SK-N-SH (cell line): ENCODE measurements at regions not wholly inside any gene's neighbourhood (a gene's known extent, or its start where the extent isn't known, plus 50 kb on each side); places are given as distances from the start of the nearest gene placed in this dataset.
A peak's percentile ranks its signal among the peaks of the same experiment; 100 is the strongest.

Experiments used
- CTCF ChIA-PET: fragments of 300-600, 350-600 bp; formaldehyde crosslinking; extraction: SDS; loops from one replicate; lab custom pipeline; 2021; lab: Yijun Ruan, JAX
- POLR2A ChIA-PET: fragments of 350-600 bp; sonication (Branson Sonifier 250); formaldehyde crosslinking; extraction: SDS; loops from one replicate; lab custom pipeline; 2020; ENCODE audit warnings: antibody characterized with exemption, inconsistent platforms; lab: Yijun Ruan, JAX
- DNase-seq: peaks from one replicate; pipeline ENCODE4 v3.0.0; 2012
- H2AFZ ChIP-seq: fragments of 200-600 bp; sonication (generic); 2 replicates; pipeline ENCODE4 v1.8.1; 2016; ENCODE audit warnings: antibody characterized with exemption, mild to moderate bottlenecking, low read depth
- H3F3A ChIP-seq: fragments of 200-600 bp; sonication (generic); replicated peaks from 2 replicates; pipeline ENCODE3; 2016; ENCODE audit warnings: antibody characterized with exemption, mild to moderate bottlenecking; ENCODE audit not compliant: insufficient read depth
- H3K27ac ChIP-seq, 2 experiments: fragments of 200-500 bp in 1 of 2; fragments of 200-600 bp in 1 of 2; sonication (Bioruptor generic) in 1 of 2; sonication (generic), shearing (Covaris generic) in 1 of 2; 2 replicates each; pipeline versions ENCODE4 v1.5.1 to v1.6.1; 2014 to 2016; ENCODE audit warnings: low read depth in 2 of 2, inconsistent platforms in 1 of 2, low read length in 1 of 2, mild to moderate bottlenecking in 1 of 2, mixed read lengths in 1 of 2
- H3K27me3 ChIP-seq: fragments of 200-600 bp; sonication (generic), shearing (Covaris generic); 2 replicates; pipeline ENCODE4 v1.6.1; 2016; ENCODE audit warnings: mixed run types; ENCODE audit not compliant: insufficient read depth
- H3K36me3 ChIP-seq, 2 experiments: fragments of 200-500 bp in 1 of 2; fragments of 200-600 bp in 1 of 2; sonication (Bioruptor generic) in 1 of 2; sonication (generic) in 1 of 2; replicated peaks in 1 of 2; 2 replicates each; pipeline versions ENCODE3 to v1.5.1; 2014 to 2016; ENCODE audit warnings: low read length in 1 of 2, mild to moderate bottlenecking in 1 of 2; ENCODE audit not compliant: insufficient read depth in 2 of 2, control insufficient read depth in 1 of 2
- H3K4me1 ChIP-seq, 2 experiments: fragments of 200-500 bp in 1 of 2; fragments of 200-600 bp in 1 of 2; sonication (Bioruptor generic) in 1 of 2; sonication (generic), shearing (Covaris generic) in 1 of 2; 2 replicates each; pipeline versions ENCODE4 v1.5.1 to v1.6.1; 2014 to 2016; ENCODE audit warnings: low read depth in 1 of 2, low read length in 1 of 2, mixed run types in 1 of 2; ENCODE audit not compliant: insufficient read depth in 2 of 2, control insufficient read depth in 1 of 2
- H3K4me2 ChIP-seq: fragments of 200-600 bp; sonication (generic), shearing (Covaris generic); 2 replicates; pipeline ENCODE4 v1.6.1; 2017; ENCODE audit warnings: mixed run types
- H3K4me3 ChIP-seq, 2 experiments: fragments of 200-500 bp in 1 of 2; fragments of 200-600 bp in 1 of 2; sonication (Bioruptor generic) in 1 of 2; sonication (generic), shearing (Covaris generic) in 1 of 2; 2 replicates each; pipeline versions ENCODE4 v1.5.1 to v1.8.1; 2014 to 2016; ENCODE audit warnings: low read depth in 2 of 2, inconsistent platforms in 1 of 2, low read length in 1 of 2, mild to moderate bottlenecking in 1 of 2, mixed read lengths in 1 of 2, moderate library complexity in 1 of 2
- H3K79me2 ChIP-seq: fragments of 200-600 bp; sonication (generic); 2 replicates; pipeline ENCODE4 v1.8.1; 2017; ENCODE audit warnings: mild to moderate bottlenecking; ENCODE audit not compliant: insufficient read depth
- H3K9ac ChIP-seq: fragments of 200-600 bp; sonication (generic); 2 replicates; pipeline ENCODE4 v1.6.1; 2017; ENCODE audit warnings: mixed run types
- H3K9me2 ChIP-seq: fragments of 200-600 bp; sonication (generic); 2 replicates; pipeline ENCODE4 v1.6.1; 2017; ENCODE audit warnings: mixed run types
- H3K9me3 ChIP-seq: fragments of 200-600 bp; sonication (generic); 2 replicates; pipeline ENCODE4 v1.6.1; 2017; ENCODE audit warnings: mixed run types, mild to moderate bottlenecking, moderate library complexity
- H4K20me1 ChIP-seq: fragments of 200-600 bp; sonication (generic); 2 replicates; pipeline ENCODE4 v1.6.1; 2017; ENCODE audit warnings: mild to moderate bottlenecking, mixed run types; ENCODE audit not compliant: insufficient read depth
- EP300 ChIP-seq, 2 experiments: IDR thresholded peaks; 2 replicates each; pipeline versions ENCODE4 v1.4.0 to v1.6.1; 2012; ENCODE audit warnings: borderline replicate concordance in 1 of 2, low read depth in 1 of 2, low read length in 1 of 2
- EZH2phosphoT487 ChIP-seq: fragments of 200-600 bp; sonication (generic); IDR thresholded peaks from 2 replicates; pipeline ENCODE4 v1.6.1; 2017; ENCODE audit warnings: low read depth, mixed run types, mild to moderate bottlenecking, antibody characterized with exemption, moderate library complexity, borderline replicate concordance
- FOXJ3 ChIP-seq: sonication (generic); formaldehyde crosslinking; IDR thresholded peaks from 2 replicates; pipeline ENCODE4 v1.5.1; 2020; ENCODE audit warnings: mild to moderate bottlenecking, missing genetic modification reagents
- FOXM1 ChIP-seq: IDR thresholded peaks from 2 replicates; pipeline ENCODE4 v1.4.0; 2012; ENCODE audit warnings: low read depth, mild to moderate bottlenecking
- GABPA ChIP-seq: IDR thresholded peaks from 2 replicates; pipeline ENCODE4 v1.4.0; 2012; ENCODE audit warnings: low read depth, mild to moderate bottlenecking
- GATA2 ChIP-seq: sonication (generic); formaldehyde crosslinking; IDR thresholded peaks from 2 replicates; pipeline ENCODE4 v1.5.0; 2020; ENCODE audit warnings: mild to moderate bottlenecking, missing genetic modification reagents
- JUND ChIP-seq: IDR thresholded peaks from 2 replicates; pipeline ENCODE4 v1.4.0; 2012
- MAX ChIP-seq: IDR thresholded peaks from 2 replicates; pipeline ENCODE4 v1.4.0; 2012; ENCODE audit warnings: low read depth
- MEF2A ChIP-seq: IDR thresholded peaks from 2 replicates; pipeline ENCODE4 v1.4.0; 2012; ENCODE audit warnings: low read depth, borderline replicate concordance
- MXI1 ChIP-seq: IDR thresholded peaks from 2 replicates; pipeline ENCODE4 v1.6.1; 2012; ENCODE audit warnings: mild to moderate bottlenecking, low read depth, low read length, improper control_type of control experiment
- NFIC ChIP-seq: IDR thresholded peaks from 2 replicates; pipeline ENCODE4 v1.4.0; 2012; ENCODE audit warnings: borderline replicate concordance
- PBX3 ChIP-seq: IDR thresholded peaks from 2 replicates; pipeline ENCODE4; 2012
- RAD21 ChIP-seq: IDR thresholded peaks from 2 replicates; pipeline ENCODE4 v1.6.1; 2012; ENCODE audit warnings: mild to moderate bottlenecking, low read length
- RCOR1 ChIP-seq: fragments of 150-350 bp; IDR thresholded peaks from 2 replicates; pipeline ENCODE4 v1.6.1; 2017; ENCODE audit warnings: antibody characterized with exemption, low read length
- RFX5 ChIP-seq: IDR thresholded peaks from 2 replicates; pipeline ENCODE4 v1.6.1; 2012; ENCODE audit warnings: mild to moderate bottlenecking, improper control_type of control experiment, low read length
- RXRA ChIP-seq: IDR thresholded peaks from 2 replicates; pipeline ENCODE4 v1.4.0; 2012; ENCODE audit warnings: low read depth, mild to moderate bottlenecking, borderline replicate concordance
- SIN3A ChIP-seq: IDR thresholded peaks from 2 replicates; pipeline ENCODE4 v1.6.1; 2012; ENCODE audit warnings: low read depth, mild to moderate bottlenecking, low read length, moderate library complexity, borderline replicate concordance
- TAF1 ChIP-seq: IDR thresholded peaks from 2 replicates; pipeline ENCODE4 v1.6.1; 2012; ENCODE audit warnings: low read depth, mild to moderate bottlenecking, low read length, moderate library complexity, borderline replicate concordance
- TCF12 ChIP-seq: IDR thresholded peaks from 2 replicates; pipeline ENCODE4 v1.4.0; 2012
- TEAD4 ChIP-seq: IDR thresholded peaks from 2 replicates; pipeline ENCODE4 v1.4.0; 2012; ENCODE audit warnings: mild to moderate bottlenecking, borderline replicate concordance; ENCODE audit not compliant: insufficient read depth
- USF1 ChIP-seq: IDR thresholded peaks from 2 replicates; pipeline ENCODE4 v1.4.0; 2012; ENCODE audit warnings: low read depth, borderline replicate concordance
- ZBTB33 ChIP-seq: IDR thresholded peaks from 2 replicates; pipeline ENCODE4 v1.4.0; 2012; ENCODE audit warnings: low read depth, borderline replicate concordance
- WGBS: methylation state at CpG from one replicate; pipeline ENCODE4 v1.1.6; 2017; ENCODE audit warnings: low lambda C conversion rate; 5-methylcytosine and 5-hydroxymethylcytosine counted together
- TF ChIP-seq, protein P1 (sequence below): fragments of 200-600 bp; sonication (generic); IDR thresholded peaks from 2 replicates; pipeline ENCODE4 v1.6.1; 2017; ENCODE audit warnings: antibody characterized with exemption, mild to moderate bottlenecking, moderate library complexity
- TF ChIP-seq, protein P2 (sequence below): fragments of 150-350 bp; IDR thresholded peaks from 2 replicates; pipeline ENCODE4 v1.6.1; 2017; ENCODE audit warnings: antibody characterized with exemption, low read length, low read depth, borderline replicate concordance

GRCh38 chr7:136640977-136641376, 227.5 kb upstream of the CHRM2 start:
- H3K9ac ChIP-seq: no peak overlapping the region
- H3K27me3 ChIP-seq: no peaks in the 10 kb centered on the region
- peak overlapping the region in 1 of 2 experiments; percentile 24; a peak in 2 of 4 replicates for H3K27ac ChIP-seq
- H3F3A ChIP-seq: no peaks in the 10 kb centered on the region
- no peak overlapping the region for H2AFZ ChIP-seq
- 5% methylated on average over 1 of the region's 1 CpG for WGBS
- no peak overlapping the region for H3K4me3 ChIP-seq
- no peaks in the 10 kb centered on the region for H3K9me2 ChIP-seq
- DNase-seq: peak; percentile 47
- H4K20me1 ChIP-seq: no peaks in the 10 kb centered on the region
- ChIA-PET CTCF (interaction anchor here (0.6 to 1.4 kb wide), 16 partner anchors 11 to 524 kb away, joined by 3 to 6 read pairs (median 3); no protein-coding TSS in a partner anchor), POLR2A (no interaction called here)
- no peak overlapping the region for H3K4me2 ChIP-seq
- H3K9me3 ChIP-seq: no peaks in the 10 kb centered on the region; the same call in 1 of the 2 replicates
- H3K79me2 ChIP-seq: no peaks in the 10 kb centered on the region
- H3K4me1 ChIP-seq: peaks cover 0 to 7% of the 10 kb centered on the region in 2 experiments; a peak in 2 of 4 replicates
- no peaks in the 10 kb centered on the region for H3K36me3 ChIP-seq
- TF ChIP-seq TCF12 (no peak), MAX (no peak), MEF2A (no peak), TEAD4 (no peak), GABPA (no peak), RAD21 (peak; percentile 80), NFIC (no peak), USF1 (no peak), EZH2phosphoT487 (no peak), FOXJ3 (CRISPR knock-in tag) (no peak), RXRA (no peak), RCOR1 (no peak; the same call in 1 of the 2 replicates), PBX3 (no peak), SIN3A (no peak), GATA2 (CRISPR knock-in tag) (no peak), TAF1 (no peak), JUND (no peak), EP300 (IDR thresholded peaks at IDR 0.05; ENCODE audit: borderline replicate concordance in 1 of 2, low read depth in 1 of 2, low read length in 1 of 2) (0 out of 4 replicates have a peak, but pooled peaks of 1 of the 2 experiments have one; percentile 30), MXI1 (0 out of 2 replicates have a peak, but pooled peaks have one; percentile 38), RFX5 (no peak), ZBTB33 (no peak), FOXM1 (no peak)
- TF ChIP-seq, protein P1, sequence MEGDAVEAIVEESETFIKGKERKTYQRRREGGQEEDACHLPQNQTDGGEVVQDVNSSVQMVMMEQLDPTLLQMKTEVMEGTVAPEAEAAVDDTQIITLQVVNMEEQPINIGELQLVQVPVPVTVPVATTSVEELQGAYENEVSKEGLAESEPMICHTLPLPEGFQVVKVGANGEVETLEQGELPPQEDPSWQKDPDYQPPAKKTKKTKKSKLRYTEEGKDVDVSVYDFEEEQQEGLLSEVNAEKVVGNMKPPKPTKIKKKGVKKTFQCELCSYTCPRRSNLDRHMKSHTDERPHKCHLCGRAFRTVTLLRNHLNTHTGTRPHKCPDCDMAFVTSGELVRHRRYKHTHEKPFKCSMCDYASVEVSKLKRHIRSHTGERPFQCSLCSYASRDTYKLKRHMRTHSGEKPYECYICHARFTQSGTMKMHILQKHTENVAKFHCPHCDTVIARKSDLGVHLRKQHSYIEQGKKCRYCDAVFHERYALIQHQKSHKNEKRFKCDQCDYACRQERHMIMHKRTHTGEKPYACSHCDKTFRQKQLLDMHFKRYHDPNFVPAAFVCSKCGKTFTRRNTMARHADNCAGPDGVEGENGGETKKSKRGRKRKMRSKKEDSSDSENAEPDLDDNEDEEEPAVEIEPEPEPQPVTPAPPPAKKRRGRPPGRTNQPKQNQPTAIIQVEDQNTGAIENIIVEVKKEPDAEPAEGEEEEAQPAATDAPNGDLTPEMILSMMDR: no peak
- TF ChIP-seq, protein P2, sequence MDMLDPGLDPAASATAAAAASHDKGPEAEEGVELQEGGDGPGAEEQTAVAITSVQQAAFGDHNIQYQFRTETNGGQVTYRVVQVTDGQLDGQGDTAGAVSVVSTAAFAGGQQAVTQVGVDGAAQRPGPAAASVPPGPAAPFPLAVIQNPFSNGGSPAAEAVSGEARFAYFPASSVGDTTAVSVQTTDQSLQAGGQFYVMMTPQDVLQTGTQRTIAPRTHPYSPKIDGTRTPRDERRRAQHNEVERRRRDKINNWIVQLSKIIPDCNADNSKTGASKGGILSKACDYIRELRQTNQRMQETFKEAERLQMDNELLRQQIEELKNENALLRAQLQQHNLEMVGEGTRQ: no peak
